UCSD-AML1 (cell line): ENCODE measurements at regions not wholly inside any gene's neighbourhood (a gene's known extent, or its start where the extent isn't known, plus 50 kb on each side); places are given as distances from the start of the nearest gene placed in this dataset.

Experiments
- DNase-seq: peaks from one replicate; lab custom pipeline; 2025; ENCODE audit not compliant: unreplicated experiment; lab: John Stamatoyannopoulos, UW

DNA sequence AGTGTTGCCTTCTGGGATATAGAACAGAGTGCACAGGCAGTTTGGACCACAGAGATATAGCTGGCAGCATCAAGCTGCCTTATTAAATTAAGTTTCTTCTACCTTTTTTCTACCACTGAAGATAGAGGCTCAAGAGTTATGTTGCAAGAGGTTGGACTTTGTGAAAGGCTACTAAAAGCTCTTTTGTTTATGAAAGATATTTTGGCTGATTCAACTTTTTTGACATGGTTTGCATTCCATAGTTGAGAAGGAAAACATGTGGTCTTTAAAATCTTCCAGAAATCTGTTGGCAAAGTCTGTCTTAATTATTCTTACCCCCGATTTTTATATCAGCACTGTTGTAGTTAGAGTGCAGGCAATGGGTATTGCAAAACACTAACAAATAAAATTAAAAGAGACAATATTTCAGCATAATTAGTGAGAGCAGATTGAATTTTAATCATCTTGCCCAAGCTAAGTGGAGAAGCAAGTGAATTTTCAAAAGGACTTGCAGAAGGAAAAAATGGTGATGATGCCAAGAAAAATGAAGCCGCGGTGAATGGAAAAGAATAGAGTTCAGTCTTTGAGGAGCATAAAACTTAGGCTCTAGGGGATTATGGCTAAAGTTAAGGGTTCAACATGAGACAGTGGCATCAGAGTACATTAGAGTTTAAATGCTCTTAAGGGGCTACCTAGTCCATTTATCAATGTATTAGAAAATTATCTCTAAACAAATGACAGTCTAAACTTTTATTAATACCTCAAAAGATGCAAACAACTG is 450.9 kb upstream of the CNTNAP2 start:
- DNase-seq = no peak

DNA sequence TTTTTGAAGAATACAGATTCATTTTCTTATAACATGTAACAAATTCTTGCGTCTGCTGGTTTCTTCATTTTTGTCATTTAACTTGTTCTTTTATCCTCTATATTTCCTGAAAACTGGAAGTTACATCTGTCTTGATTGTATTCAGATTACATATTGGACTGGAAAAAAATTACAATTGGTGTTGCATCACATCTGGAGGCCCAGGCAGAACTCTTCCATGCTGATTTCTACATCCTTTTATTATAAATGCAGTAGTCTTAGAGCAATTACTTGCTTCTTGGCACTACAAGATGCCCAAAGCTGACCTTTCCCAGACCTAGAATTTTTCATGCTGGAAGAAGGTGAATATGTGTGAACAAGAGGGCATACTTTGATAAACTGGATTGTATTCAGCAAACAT is 460.9 kb upstream of the CNTNAP2 start:
- DNase-seq = no peak

DNA sequence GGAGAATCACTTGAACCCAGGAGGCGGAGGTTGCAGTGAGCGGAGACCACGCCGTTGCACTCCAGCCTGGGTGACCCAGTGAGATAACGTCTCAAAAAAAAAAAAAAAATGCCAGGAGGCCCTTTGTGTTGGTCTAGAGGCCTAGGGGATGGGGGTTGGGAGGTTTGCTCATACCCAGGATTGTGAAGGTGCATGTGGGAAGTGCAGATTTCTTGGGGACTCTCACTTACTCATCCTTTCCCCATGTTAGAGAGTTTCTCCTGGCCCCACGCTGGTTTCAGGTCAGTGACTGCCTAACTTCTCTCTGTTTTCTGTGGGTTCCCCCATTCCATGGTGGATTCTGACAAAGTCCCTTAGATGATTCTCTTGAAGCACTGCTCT is 471.5 kb upstream of the CNTNAP2 start:
- DNase-seq = no peak

DNA sequence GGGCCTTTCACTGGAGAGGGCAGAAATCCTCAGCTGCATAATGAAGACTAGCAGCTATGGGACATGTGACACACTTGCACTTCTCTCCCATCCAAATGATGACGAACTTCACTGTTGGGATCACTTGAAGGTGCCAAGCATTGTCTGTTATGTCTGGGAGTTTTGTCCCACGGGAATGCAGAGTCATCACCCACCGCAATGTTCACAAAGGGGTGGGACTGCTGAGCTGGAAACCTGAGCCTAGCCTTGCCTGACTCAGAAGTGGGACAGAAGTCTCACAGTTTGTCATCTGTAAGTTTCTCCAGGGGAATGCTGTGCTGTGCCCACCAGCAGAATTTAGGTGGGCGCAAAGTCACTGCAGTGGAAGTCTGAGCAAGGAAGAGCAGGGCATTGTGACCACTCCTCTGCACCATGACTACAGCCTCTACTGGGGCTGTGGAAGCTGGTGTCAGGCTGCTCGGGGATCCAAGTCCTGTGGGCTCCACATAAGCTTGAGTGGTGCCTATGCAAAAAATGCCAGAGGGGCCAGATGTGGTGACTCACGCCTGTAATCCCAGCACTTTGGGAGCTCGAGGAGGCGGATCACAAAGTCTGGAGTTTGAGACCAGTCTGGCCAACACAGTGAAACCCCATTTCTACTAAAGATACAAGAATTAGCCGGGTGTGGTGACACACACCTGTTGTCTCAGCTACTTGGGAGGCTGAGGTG is 472.0 kb upstream of the CNTNAP2 start:
- DNase-seq = no peak

DNA sequence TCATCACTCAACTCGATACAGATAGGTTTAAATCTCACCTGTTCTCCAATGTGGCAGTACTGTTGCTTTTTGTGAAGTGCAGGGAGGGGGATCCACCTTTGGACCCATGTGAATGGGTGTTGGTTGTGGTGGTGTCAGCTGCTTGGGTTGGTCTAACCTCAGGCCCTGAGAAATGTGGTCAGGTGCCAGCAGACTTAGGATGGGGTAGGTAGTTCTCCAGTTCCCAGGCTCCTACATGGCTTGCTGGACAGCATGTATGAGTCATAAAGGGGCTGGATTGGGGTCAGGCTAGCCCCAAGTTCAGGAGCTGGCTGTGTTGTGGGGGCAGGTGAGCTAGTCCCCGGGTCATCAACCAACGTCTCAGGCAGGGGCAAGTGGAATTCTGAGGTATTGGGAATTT is 472.6 kb upstream of the CNTNAP2 start:
- DNase-seq = no peak

DNA sequence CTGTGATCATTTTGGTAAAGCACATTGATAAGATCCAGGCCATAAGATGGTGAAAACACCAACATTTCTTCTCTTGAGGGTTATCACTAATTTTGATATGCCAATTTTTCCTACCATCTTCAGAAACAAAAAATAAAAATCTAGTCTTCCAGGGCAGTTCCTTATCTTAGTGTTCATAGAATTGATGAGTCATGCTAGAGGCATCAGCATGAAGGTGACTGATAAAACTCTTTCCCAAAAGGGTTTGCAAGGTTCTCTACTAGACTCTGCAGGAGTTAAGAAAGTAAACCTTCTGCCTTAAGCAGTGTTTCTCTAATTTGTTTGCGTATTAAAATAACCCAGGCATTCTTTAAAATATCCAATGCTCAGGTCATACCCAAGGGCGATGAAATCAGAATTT is 483.1 kb upstream of the CNTNAP2 start:
- DNase-seq = no peak

DNA sequence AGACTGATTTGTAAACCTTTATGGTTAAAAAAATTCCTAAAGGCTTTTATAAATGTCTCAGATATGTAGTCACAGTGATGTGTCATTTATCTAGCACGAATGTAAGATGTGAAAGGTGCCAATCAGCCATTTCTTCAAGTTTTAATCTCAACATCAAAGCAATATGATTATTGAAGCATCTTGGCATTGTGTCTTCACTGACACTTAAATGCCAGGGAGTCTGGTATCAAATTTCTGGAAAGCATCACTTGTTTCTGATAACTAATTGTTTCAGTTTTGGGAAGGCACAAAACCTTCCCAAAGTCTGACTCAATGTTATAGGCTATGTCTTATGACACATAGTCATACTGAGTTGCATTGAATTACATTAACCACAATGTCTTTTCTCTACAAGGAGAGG is 492.0 kb upstream of the CNTNAP2 start:
- no peak for DNase-seq

DNA sequence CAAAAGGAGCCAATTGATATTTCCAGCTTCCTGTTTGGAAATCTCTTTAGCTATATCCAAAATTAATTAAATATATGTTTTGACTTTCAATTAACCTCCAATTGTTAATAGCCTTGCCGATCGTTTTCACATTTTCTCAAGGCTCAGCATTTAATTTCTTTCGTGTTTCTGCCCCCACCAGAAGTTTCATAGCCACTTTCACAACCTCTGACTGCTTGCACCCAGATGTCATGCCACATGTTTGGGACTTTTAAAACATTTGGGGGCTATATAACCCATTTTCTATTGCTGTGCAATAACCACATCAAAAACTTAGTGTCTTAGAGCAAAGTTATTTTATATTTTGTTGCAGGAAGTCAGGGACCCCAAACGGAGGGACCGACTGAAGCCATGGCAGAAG is 510.6 kb upstream of the CNTNAP2 start:
- DNase-seq = no peak

DNA sequence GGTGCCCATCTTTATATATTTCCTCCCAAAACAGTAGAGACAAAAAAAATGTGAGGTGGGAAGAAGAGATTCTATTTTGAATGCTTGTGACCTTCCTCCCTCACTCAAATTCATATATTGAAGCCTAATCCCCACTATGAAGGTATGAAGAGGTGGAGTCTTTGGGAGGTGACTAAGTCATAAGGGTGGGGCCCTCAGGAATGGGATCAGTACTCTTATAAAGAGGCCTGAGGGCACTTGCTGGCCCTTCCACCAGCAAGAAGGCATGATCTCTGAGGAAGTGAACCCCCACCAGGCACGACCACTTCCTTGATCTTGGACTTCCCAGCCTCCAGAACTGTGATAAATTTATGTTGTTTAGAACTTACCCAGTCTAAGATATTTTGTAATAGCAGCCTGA is 517.2 kb upstream of the CNTNAP2 start:
- DNase-seq = no peak

DNA sequence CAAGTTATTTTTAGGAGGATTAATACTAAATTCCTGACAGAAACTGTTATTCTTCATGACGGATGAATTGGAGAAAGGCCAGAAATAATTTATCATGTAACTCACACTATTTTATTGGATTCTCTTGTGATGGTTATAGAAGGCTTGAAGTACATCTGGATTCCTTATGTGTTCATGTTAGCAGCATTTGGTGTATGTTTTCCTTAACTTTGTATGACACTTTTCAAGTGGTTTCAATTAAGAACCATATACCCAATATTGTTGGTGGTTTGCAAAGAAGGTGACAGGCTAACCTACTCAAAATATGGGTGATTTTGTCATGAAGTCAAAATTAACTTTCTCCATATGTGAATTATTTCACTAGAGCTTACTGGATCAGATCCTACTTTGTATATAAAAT is 532.2 kb upstream of the CNTNAP2 start:
- DNase-seq = no peak

DNA sequence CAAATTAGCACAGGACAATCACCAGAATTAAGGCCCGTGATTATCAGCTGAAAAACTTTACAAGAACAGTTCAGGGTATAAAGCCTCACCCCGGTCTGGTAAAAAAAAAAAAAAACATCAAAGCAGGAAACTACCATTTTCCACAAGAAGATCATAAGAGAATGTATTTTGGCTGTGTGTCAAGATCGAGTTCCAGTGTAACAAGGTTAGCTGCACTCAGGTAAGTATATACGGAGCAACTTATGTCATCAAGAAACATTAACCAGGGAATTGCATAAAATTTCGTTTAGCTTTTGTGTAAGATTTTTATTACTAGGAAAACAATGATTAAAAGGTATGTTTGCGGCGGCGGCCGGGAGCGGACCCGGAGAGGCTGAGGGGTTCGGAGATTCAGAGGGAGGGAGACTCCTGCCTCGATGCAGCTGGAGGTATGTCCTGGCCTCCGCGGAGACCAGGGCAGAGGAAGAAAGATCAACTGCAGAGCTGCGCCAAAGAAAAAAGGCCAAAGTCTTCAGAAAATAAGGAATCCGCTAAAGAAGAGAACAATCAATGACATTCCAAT is 533.8 kb upstream of the CNTNAP2 start:
- DNase-seq = no peak

DNA sequence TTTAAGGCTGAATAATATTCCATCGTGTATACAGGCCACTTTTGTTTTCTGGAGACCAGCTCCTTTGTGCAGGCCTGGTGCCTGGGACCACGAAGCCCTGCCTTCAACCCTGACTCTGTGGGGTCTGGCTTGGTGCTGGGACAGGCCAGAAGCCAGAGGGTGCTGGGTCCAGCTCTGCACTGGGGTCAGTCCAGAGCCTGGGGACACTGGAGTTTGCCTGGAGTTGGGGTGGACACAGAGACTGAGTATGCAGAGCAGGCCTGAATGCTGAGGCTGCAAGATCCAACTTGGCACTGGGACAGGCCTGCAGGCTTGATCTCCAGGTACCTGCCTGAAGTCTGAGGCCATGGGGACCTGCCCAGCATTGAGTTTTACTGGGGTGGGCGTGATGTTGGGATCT is 558.8 kb upstream of the CNTNAP2 start:
- DNase-seq = no peak

DNA sequence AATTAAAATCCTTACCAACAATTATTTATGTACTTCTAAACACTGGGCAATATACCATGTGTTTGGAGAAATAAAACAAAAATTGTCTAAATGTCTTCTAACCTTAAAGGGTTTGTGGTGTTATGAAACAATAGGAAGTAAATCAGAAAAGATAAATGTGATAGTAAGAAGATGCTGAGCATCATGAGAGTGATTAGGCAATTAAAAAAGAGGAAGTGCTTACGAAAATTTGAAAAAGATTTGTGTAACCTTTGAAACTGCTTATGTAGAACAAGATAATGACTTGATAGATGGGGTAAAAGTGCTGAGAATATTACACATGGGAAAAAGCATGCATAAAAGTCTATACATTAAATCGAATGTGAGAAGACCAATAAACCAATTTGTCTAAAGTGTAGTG is 573.4 kb upstream of the CNTNAP2 start:
- no peak for DNase-seq

DNA sequence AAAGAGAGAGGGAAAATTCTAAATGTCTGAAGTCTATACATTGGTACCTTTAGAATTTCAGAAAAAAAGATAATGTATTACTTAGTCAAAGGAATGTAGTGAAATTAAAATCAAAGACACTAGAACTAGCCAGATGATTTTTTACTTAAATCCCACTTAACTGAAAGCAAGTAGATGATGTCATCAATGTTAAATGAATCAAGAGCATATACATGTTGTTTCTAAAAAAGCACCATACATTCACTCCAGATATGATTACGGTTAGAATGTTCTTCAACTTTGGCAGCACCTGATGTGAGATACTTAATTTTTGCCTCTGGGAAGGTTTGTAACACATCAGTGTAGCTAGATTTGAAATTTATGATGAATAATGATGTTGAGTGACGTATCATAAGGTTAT is 576.7 kb upstream of the CNTNAP2 start:
- no peak for DNase-seq

DNA sequence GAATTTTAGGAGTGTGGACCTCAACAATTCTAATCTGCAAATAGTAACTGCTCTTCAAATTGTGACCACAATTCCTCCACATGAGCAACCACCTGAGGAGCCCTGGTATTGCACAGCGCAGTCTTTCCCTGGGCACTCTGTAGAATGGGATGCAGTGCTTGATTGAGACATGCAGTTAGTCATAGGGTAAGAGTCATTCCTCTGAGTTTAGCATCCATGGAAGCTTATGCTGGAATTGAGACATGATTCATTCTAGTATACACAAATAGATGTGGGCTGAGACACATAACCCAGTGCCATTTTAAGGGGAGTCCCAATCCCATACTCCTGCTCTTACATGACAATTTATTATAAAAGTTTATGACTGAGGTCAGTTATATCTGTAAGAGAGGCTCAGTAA is 582.3 kb upstream of the CNTNAP2 start:
- DNase-seq = no peak

DNA sequence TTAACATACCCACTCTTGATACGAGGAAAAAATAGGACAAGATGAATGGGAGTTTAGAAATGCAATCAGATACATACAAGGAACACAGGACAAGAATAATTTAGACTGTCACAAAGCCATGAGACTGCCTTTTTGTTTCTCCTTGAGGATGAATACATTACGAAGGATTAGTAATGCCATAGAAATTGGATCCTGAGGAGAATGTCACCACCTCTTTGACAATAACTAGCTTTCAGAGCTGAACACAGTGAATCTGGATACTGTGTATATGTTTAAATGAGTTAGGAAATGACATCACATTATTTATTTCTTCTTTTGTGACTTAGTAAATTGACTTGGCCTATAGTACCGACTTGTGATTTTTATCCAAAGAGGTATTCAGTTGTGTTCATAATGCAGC is 596.3 kb upstream of the CNTNAP2 start:
- DNase-seq = no peak

DNA sequence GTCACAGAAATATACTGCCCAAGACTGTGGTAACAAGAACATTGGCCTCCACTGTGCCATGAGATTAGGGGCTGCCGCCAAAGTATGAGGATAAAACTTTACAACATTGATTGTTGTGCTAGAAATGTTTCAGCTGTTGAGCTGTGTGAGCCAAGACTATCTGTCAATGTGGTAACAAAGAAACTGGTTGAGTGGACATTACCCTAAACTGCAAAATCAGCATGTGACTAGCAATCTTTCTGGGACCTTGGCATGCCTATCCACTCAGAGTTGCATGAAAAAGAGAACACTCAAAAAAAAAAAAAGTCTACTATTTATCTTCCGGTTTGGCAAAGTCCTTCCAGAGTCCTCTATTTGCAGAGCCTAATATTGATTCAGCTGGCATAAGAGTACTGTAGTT is 605.6 kb upstream of the CNTNAP2 start:
- DNase-seq = no peak

DNA sequence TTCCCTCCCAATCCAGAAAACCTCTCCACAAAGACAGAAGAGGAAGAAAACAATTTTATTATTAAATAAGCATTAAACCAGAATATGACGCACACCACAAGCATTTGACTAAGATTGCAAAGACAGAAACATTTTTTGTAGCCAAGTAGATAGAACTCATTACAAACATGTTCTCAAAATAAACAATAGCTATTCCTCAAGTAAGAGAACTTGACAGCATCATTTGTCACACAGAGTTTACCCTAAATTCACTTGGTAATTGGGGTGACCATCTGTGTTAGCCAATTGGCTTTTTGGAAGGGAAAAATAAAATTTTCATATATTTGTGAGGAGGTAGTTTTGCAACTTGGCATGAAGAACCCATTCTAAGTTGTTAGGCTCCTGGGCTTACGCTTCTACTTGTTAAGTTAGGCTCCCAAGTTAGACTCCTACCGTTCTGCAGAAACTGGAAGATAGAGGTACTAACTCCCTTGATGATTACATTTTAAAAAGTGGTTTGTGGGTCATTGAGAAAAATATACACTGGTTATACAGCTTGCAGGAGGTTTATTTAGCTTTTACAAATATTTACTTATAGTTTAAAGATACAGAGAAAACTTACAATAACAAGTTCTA is 618.6 kb upstream of the CNTNAP2 start:
- DNase-seq = no peak

DNA sequence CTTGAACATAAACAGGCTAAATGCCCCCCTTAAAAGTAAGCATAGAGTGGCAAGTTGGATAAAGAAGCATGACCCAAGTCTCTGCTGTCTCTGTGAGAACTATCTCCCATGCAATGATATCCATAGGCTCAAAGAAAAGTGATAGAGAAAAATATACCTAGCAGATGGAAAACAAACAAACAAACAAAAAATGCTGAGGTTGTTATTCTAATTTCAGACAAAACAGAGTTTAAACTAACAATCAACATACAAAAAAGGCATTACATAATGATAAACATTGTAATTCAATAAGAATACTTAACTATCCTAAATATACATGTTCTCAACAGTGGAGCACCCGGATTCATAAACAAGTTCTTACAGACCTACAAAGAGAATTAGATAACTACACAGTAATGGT is 626.2 kb upstream of the CNTNAP2 start:
- no peak for DNase-seq

DNA sequence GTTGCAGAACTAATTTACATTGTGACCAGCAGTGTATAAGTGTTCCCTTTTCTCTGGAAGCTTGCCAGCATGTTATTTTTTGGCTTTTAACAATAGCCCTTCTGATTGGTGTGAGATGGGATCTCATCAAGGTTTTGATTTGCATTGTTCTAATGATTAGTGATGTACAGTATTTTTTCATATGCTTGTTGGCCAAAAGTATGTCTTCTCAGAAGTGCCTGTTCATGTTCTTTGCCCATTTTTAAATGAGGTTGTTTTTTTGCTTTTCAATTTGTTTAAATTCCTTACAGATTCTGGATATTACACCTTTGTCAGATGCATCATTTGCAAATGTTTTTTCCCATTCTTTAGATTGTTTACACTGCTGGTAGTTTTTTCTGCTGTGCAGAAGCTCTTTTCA is 627.0 kb upstream of the CNTNAP2 start:
- DNase-seq = no peak

DNA sequence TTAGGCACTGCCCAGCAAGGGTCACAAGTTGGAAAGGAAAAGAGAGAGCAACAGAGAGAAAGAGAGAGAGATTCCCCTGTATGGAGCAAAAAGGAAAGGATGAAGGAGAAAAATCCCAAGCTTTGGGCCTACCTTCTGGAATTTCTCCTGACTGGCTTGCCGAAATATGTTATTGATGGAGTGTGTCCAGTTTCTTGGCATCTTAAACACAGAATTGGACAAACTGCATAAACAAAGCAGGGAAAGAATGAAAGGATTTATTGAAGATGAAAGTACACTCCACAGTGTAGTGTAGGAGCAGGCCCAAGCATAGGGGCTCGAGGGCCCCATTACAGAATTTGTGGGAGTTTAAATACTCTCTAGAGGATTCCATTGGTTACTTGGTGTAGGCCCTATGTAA is 627.8 kb upstream of the CNTNAP2 start:
- no peak for DNase-seq

DNA sequence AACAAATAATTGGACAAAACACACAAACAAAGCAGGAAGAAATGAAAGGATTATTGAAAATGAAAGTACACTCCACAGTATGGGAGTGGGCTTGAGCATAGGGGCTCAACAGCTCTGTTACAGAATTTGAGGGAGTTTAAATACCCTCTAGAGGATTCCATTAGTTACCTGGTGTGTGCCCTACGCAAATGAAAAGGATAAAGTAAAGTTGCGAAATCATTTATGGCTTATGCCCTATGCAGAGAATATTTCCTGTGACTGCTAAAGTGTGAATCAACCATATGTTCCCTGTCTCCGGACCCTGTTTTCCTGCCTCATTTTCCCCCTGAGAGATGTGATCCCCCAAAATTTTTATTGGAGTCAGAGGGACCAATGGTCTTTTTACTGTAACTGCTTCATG is 634.6 kb upstream of the CNTNAP2 start:
- no peak for DNase-seq
